ENCODE measurements at regions not wholly inside any gene's neighbourhood (a gene's known extent, or its start where the extent isn't known, plus 50 kb on each side); places are given as distances from the start of the nearest gene placed in this dataset.
A peak's percentile ranks its signal among the peaks of the same experiment; 100 is the strongest.

DNA sequence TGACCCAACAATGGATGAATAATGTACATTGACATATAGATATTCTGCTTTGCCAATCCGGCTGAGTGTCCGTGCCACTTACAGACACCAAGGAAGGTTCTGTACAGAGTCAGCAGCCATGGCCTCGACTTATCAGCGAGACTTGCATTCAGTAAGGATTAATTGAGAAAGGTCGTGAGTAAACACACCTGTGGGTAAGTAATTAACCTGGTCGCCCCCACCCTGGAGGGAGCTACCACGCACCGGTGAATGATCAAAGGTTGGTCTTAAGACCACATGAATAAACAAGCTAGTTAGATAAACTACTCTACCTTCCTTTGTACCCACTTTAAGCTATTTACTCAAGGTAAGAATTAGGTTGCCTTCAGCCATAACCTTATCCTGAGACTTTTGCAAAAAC lies 66.5 kb upstream of the MFGE8 start:
- Histone ChIP-seq H3K4me2 (ENCODE audit: low read depth, low read length) (no peak overlapping the region), H3K9me3 (ENCODE audit: low read length) (no peaks in the 10 kb centered on the region), H2AFZ (ENCODE audit: low read length) (no peak overlapping the region), H3K4me3 (replicated peaks in 1 of 3; ENCODE audit: insufficient read depth in 1 of 3, low read depth in 2 of 3, low read length in 3 of 3) (no peak overlapping the region), H3K79me2 (ENCODE audit: insufficient read depth, low read length) (no peaks in the 10 kb centered on the region), H4K20me1 (ENCODE audit: insufficient read depth, low read length) (no peaks in the 10 kb centered on the region), H3K36me3 (replicated peaks in 1 of 2; ENCODE audit: control insufficient read depth in 1 of 2, insufficient read depth in 2 of 2, low read length in 2 of 2) (no peaks in the 10 kb centered on the region), H3K27me3 (ENCODE audit: control insufficient read depth in 1 of 2, insufficient read depth in 2 of 2, low read length in 2 of 2) (peaks cover 0 to 8% of the 10 kb centered on the region in 2 experiments; a peak in 1 of 5 replicates), H3K4me1 (ENCODE audit: insufficient read depth, low read length) (peaks cover 23% of the 10 kb centered on the region), H3K27ac (ENCODE audit: extremely low read length, insufficient read depth, low read length) (no peak overlapping the region), H3K9ac (ENCODE audit: insufficient read depth, low read depth, low read length) (no peak overlapping the region)
- WGBS (ENCODE audit: low lambda C conversion rate) = 2% methylated on average over 8 of the region's 8 CpGs
- no peak for TF ChIP-seq TBL1XR1 (IDR thresholded peaks at IDR 0.05; ENCODE audit: borderline replicate concordance, low read length, partially characterized antibody)
- peak; percentile 52; the same call in 1 of the 2 replicates for TF ChIP-seq POGK (CRISPR knock-in tag; conservative IDR thresholded peaks at IDR 0.05)
- FAIRE-seq (no peak), DNase-seq (ENCODE audit: low spot score) (no peak), ATAC-seq (no peak)
- in situ Hi-C loops (cut with HindIII; ENCODE audit: extremely low pct_ligation_motif_present, low pct_unique_long_range_greater_than_20kb) (no loop called here), intact Hi-C loops (cut with micrococcal nuclease; ENCODE audit: unreplicated experiment) (no loop called here)
- ChIA-PET CTCF (ENCODE audit: low intra/inter-chr PET ratio, low total read pairs) (no interaction called here), POLR2A (no interaction called here)
- BruUV-seq (replicated peaks) = no TSS peak

DNA sequence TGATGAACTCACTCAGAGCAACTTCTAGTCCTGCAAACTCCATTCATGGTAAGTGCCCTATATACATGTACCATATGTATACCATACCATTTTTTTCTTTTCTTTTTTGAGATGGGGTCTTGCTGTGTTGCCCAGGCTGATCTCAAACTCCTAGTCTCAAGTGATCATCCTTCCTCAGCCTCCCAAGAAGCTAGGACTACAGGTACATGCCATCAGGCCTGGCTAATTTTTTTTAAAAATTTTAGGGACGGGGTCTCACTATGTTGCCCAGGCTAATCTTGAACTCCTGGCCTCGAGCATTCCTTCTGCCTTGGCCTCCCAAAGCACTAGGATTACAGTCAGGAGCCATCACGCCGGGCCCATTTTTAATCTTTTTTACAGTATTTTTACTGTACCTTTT lies 67.3 kb upstream of the MFGE8 start:
- Histone ChIP-seq H3K36me3 (replicated peaks in 1 of 2; ENCODE audit: control insufficient read depth in 1 of 2, insufficient read depth in 2 of 2, low read length in 2 of 2) (no peaks in the 10 kb centered on the region), H3K9ac (ENCODE audit: insufficient read depth, low read depth, low read length) (no peak overlapping the region), H3K4me1 (ENCODE audit: insufficient read depth, low read length) (peaks cover 23% of the 10 kb centered on the region), H2AFZ (ENCODE audit: low read length) (no peak overlapping the region), H4K20me1 (ENCODE audit: insufficient read depth, low read length) (no peaks in the 10 kb centered on the region), H3K4me3 (replicated peaks in 1 of 3; ENCODE audit: insufficient read depth in 1 of 3, low read depth in 2 of 3, low read length in 3 of 3) (no peak overlapping the region), H3K4me2 (ENCODE audit: low read depth, low read length) (no peak overlapping the region), H3K27ac (ENCODE audit: extremely low read length, insufficient read depth, low read length) (no peak overlapping the region), H3K79me2 (ENCODE audit: insufficient read depth, low read length) (no peaks in the 10 kb centered on the region), H3K27me3 (ENCODE audit: control insufficient read depth in 1 of 2, insufficient read depth in 2 of 2, low read length in 2 of 2) (peaks cover 0 to 8% of the 10 kb centered on the region in 2 experiments; a peak in 1 of 5 replicates), H3K9me3 (ENCODE audit: low read length) (no peaks in the 10 kb centered on the region)
- POLR2A ChIA-PET = no interaction called here
- intact Hi-C loops (cut with micrococcal nuclease; ENCODE audit: unreplicated experiment) = no loop called here
- no peak for ATAC-seq
- BruUV-seq (replicated peaks) = no TSS peak
- FAIRE-seq = no peak
- WGBS (ENCODE audit: low lambda C conversion rate) = 72% methylated on average over 4 of the region's 4 CpGs
- no peak for DNase-seq (ENCODE audit: low spot score)
- CTCF ChIA-PET (ENCODE audit: low intra/inter-chr PET ratio, low total read pairs) = no interaction called here
- in situ Hi-C loops (cut with HindIII; ENCODE audit: extremely low pct_ligation_motif_present, low pct_unique_long_range_greater_than_20kb) = no loop called here
- TF ChIP-seq ZNF609 (CRISPR knock-in tag; IDR thresholded peaks at IDR 0.05; ENCODE audit: borderline replicate concordance) (no peak), HDAC2 (CRISPR knock-in tag; IDR thresholded peaks at IDR 0.05) (no peak), SP5 (CRISPR knock-in tag; IDR thresholded peaks at IDR 0.05; ENCODE audit: borderline replicate concordance, low read depth) (no peak), ZNF468 (CRISPR knock-in tag; IDR thresholded peaks at IDR 0.05) (no peak), ZSCAN29 (CRISPR knock-in tag; conservative IDR thresholded peaks at IDR 0.05) (no peak), ZNF792 (CRISPR knock-in tag; IDR thresholded peaks at IDR 0.05) (no peak)
- TF ChIP-seq, protein P1, sequence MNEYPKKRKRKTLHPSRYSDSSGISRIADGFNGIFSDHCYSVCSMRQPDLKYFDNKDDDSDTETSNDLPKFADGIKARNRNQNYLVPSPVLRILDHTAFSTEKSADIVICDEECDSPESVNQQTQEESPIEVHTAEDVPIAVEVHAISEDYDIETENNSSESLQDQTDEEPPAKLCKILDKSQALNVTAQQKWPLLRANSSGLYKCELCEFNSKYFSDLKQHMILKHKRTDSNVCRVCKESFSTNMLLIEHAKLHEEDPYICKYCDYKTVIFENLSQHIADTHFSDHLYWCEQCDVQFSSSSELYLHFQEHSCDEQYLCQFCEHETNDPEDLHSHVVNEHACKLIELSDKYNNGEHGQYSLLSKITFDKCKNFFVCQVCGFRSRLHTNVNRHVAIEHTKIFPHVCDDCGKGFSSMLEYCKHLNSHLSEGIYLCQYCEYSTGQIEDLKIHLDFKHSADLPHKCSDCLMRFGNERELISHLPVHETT (CRISPR knock-in tag; conservative IDR thresholded peaks at IDR 0.05) = no peak
